ENCODE measurements at regions not wholly inside any gene's neighbourhood (a gene's known extent, or its start where the extent isn't known, plus 50 kb on each side); places are given as distances from the start of the nearest gene placed in this dataset.

DNA sequence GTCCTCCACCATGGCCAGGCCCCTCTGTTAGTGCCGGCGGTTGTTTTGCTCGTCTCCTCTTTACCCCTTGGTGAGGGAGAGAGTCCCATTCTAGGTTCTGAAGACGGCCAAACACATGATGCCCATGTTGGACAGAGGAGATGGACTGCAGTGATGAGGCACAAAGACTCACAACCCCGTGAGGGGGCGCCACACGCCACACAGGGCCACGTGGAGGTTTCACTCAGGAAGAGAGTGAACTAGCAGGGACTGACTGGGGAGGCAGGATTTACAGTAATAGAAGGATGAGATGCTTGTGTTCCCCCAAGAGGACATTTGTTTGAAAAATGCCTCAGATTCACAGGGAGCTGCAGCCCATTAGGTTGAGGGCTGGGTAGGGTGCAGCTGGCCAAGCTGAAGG, 655.3 kb upstream of the FRG1 start:
- no peak for DNase-seq (ENCODE audit: low spot score)
- TF ChIP-seq, protein P1, sequence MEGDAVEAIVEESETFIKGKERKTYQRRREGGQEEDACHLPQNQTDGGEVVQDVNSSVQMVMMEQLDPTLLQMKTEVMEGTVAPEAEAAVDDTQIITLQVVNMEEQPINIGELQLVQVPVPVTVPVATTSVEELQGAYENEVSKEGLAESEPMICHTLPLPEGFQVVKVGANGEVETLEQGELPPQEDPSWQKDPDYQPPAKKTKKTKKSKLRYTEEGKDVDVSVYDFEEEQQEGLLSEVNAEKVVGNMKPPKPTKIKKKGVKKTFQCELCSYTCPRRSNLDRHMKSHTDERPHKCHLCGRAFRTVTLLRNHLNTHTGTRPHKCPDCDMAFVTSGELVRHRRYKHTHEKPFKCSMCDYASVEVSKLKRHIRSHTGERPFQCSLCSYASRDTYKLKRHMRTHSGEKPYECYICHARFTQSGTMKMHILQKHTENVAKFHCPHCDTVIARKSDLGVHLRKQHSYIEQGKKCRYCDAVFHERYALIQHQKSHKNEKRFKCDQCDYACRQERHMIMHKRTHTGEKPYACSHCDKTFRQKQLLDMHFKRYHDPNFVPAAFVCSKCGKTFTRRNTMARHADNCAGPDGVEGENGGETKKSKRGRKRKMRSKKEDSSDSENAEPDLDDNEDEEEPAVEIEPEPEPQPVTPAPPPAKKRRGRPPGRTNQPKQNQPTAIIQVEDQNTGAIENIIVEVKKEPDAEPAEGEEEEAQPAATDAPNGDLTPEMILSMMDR (IDR thresholded peaks at IDR 0.05; ENCODE audit: extremely low read depth, insufficient read depth, missing control alignments): no peak
- in situ Hi-C loops (cut with MboI; ENCODE audit: low pct_unique_long_range_greater_than_20kb, low sequenced_read_pairs, unreplicated experiment): no loop called here

- in situ Hi-C loops (cut with MboI; ENCODE audit: low pct_unique_long_range_greater_than_20kb, low sequenced_read_pairs, unreplicated experiment): no loop called here
- TF ChIP-seq, protein P1 (IDR thresholded peaks at IDR 0.05; ENCODE audit: extremely low read depth, insufficient read depth, missing control alignments): no peak
Measured at GRCh38 chr4:189291939-189292338, 648.7 kb upstream of the FRG1 start.

GRCh38 chr4:189293459-189293858, 647.2 kb upstream of the FRG1 start:
- in situ Hi-C loops (cut with MboI; ENCODE audit: low pct_unique_long_range_greater_than_20kb, low sequenced_read_pairs, unreplicated experiment): no loop called here
- TF ChIP-seq, protein P1 (IDR thresholded peaks at IDR 0.05; ENCODE audit: extremely low read depth, insufficient read depth, missing control alignments): no peak
- DNase-seq (ENCODE audit: low spot score): no peak

More at GRCh38 chr4:189291939-189292338, 648.7 kb upstream of the FRG1 start:
- DNase-seq (ENCODE audit: low spot score): no peak

GRCh38 chr4:189294574-189294973, 646.1 kb upstream of the FRG1 start:
- DNase-seq (ENCODE audit: low spot score): no peak
- TF ChIP-seq, protein P1 (IDR thresholded peaks at IDR 0.05; ENCODE audit: extremely low read depth, insufficient read depth, missing control alignments): no peak
- in situ Hi-C loops (cut with MboI; ENCODE audit: low pct_unique_long_range_greater_than_20kb, low sequenced_read_pairs, unreplicated experiment): no loop called here

DNA sequence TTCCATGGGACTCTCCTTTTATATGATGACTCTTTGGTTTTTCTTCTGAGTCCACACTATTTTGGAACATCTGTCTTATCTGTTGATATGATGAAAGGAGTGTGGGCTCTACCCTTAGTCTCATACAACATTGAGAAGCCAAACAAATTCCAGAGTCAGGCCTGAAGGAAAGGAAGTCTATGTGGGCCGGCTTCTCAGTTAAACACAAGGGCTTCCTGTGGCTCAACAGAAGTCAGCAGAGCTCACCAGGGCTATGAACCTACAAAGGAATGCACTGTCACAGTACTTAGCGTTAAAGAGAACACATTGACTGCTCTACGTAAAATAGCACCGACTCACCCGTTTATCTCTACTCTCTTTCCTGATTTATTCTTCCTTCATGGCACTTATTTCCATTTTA, 641.0 kb upstream of the FRG1 start:
- DNase-seq (ENCODE audit: low spot score): no peak
- TF ChIP-seq, protein P1 (IDR thresholded peaks at IDR 0.05; ENCODE audit: extremely low read depth, insufficient read depth, missing control alignments): no peak
- in situ Hi-C loops (cut with MboI; ENCODE audit: low pct_unique_long_range_greater_than_20kb, low sequenced_read_pairs, unreplicated experiment): no loop called here

GRCh38 chr4:189301692-189302091, 639.0 kb upstream of the FRG1 start:
- TF ChIP-seq, protein P1 (IDR thresholded peaks at IDR 0.05; ENCODE audit: extremely low read depth, insufficient read depth, missing control alignments): no peak
- no peak for DNase-seq (ENCODE audit: low spot score)

GRCh38 chr4:189302719-189303118, 638.0 kb upstream of the FRG1 start:
- DNase-seq (ENCODE audit: low spot score): no peak
- in situ Hi-C loops (cut with MboI; ENCODE audit: low pct_unique_long_range_greater_than_20kb, low sequenced_read_pairs, unreplicated experiment): no loop called here
- TF ChIP-seq, protein P1 (IDR thresholded peaks at IDR 0.05; ENCODE audit: extremely low read depth, insufficient read depth, missing control alignments): no peak

More at GRCh38 chr4:189301692-189302091, 639.0 kb upstream of the FRG1 start:
- in situ Hi-C loops (cut with MboI; ENCODE audit: low pct_unique_long_range_greater_than_20kb, low sequenced_read_pairs, unreplicated experiment): no loop called here
